KMS-11 (cell line): ENCODE measurements at regions not wholly inside any gene's neighbourhood (a gene's known extent, or its start where the extent isn't known, plus 50 kb on each side); places are given as distances from the start of the nearest gene placed in this dataset.

Source experiments
- H2AFZ ChIP-seq: fragments of 200-600 bp; sonication (generic); 2 replicates; pipeline ENCODE4 v1.6.1; 2016; ENCODE audit warnings: antibody characterized with exemption, mixed run types, low read depth
- H3K27ac ChIP-seq: fragments of 200-600 bp; sonication (generic); 2 replicates; pipeline ENCODE4 v1.6.1; 2016; ENCODE audit warnings: mild to moderate bottlenecking, mixed run types
- H3K27me3 ChIP-seq: fragments of 200-600 bp; sonication (generic); 2 replicates; pipeline ENCODE4 v1.6.1; 2017; ENCODE audit warnings: mild to moderate bottlenecking, low read depth, mixed run types, moderate library complexity; ENCODE audit not compliant: insufficient read depth
- H3K36me3 ChIP-seq: fragments of 200-600 bp; sonication (generic); 2 replicates; pipeline ENCODE4 v1.6.1; 2017; ENCODE audit warnings: mild to moderate bottlenecking, mixed run types; ENCODE audit not compliant: insufficient read depth
- H3K4me1 ChIP-seq: fragments of 200-600 bp; sonication (generic); 2 replicates; pipeline ENCODE4 v1.6.1; 2016; ENCODE audit warnings: mild to moderate bottlenecking, low read depth, mixed run types; ENCODE audit not compliant: poor library complexity, severe bottlenecking
- H3K4me2 ChIP-seq: fragments of 200-600 bp; sonication (generic); 2 replicates; pipeline ENCODE4 v1.7.0; 2016; ENCODE audit warnings: mild to moderate bottlenecking, mixed run types
- H3K4me3 ChIP-seq: fragments of 200-600 bp; sonication (generic); IDR thresholded peaks from 2 replicates; pipeline ENCODE4 v1.6.1; 2017; ENCODE audit warnings: low read depth, low read length, mixed read lengths; ENCODE audit not compliant: insufficient read depth
- H3K79me2 ChIP-seq: fragments of 200-600 bp; sonication (generic); 2 replicates; pipeline ENCODE4 v1.6.1; 2016; ENCODE audit warnings: low read depth, mixed run types; ENCODE audit not compliant: insufficient read depth
- H3K9ac ChIP-seq: fragments of 200-600 bp; sonication (generic); 2 replicates; pipeline ENCODE4 v1.6.1; 2016; ENCODE audit warnings: mild to moderate bottlenecking, mixed run types
- H4K20me1 ChIP-seq: fragments of 200-600 bp; sonication (generic); 2 replicates; pipeline ENCODE4 v1.6.1; 2016; ENCODE audit warnings: mild to moderate bottlenecking, mixed run types; ENCODE audit not compliant: insufficient read depth
- CTCF ChIP-seq: fragments of 200-600 bp; sonication (generic); conservative IDR thresholded peaks from 2 replicates; pipeline ENCODE4 v1.6.1; 2017; ENCODE audit warnings: low read depth, mild to moderate bottlenecking, antibody characterized with exemption, low read length, moderate library complexity, mixed read lengths

GRCh38 chr18:65941482-65941881 lies 190.7 kb downstream of the CDH7 start:
- Histone ChIP-seq H3K4me3 (no peak overlapping the region), H3K4me1 (peaks cover 16% of the 10 kb centered on the region), H3K9ac (no peak overlapping the region), H3K4me2 (no peak overlapping the region), H2AFZ (no peak overlapping the region), H4K20me1 (no peaks in the 10 kb centered on the region), H3K27ac (no peak overlapping the region), H3K27me3 (no peaks in the 10 kb centered on the region), H3K79me2 (no peaks in the 10 kb centered on the region), H3K36me3 (no peaks in the 10 kb centered on the region)
- TF ChIP-seq CTCF = no peak
